ENCODE measurements at regions not wholly inside any gene's neighbourhood (a gene's known extent, or its start where the extent isn't known, plus 50 kb on each side); places are given as distances from the start of the nearest gene placed in this dataset.

GRCh38 chr22:25493794-25494193, 70.7 kb upstream of the GRK3 start:
- no peaks in the 10 kb centered on the region; the same call in 1 of the 2 replicates for H3K79me1 ChIP-seq (ENCODE audit: low read depth, low read length)
- H2BK5ac ChIP-seq (ENCODE audit: low read depth, low read length) = no peak overlapping the region
- no peaks in the 10 kb centered on the region for H3K23me2 ChIP-seq (ENCODE audit: low read depth, low read length)
- TF ChIP-seq HDAC2 (IDR thresholded peaks at IDR 0.05; ENCODE audit: borderline replicate concordance in 1 of 2, low read depth in 2 of 2, low read length in 2 of 2) = no peak
- TF ChIP-seq GTF2F1 (IDR thresholded peaks at IDR 0.05; ENCODE audit: borderline replicate concordance, low read depth, low read length) = no peak
- TF ChIP-seq TAF7 (optimal IDR thresholded peaks at IDR 0.05; ENCODE audit: borderline replicate concordance, low read depth, low read length) = no peak
- TF ChIP-seq CTCF (IDR thresholded peaks at IDR 0.05; ENCODE audit: control extremely low read depth in 1 of 3, insufficient read depth in 1 of 3, low read depth in 1 of 3, low read length in 3 of 3) = no peak
- no peak for TF ChIP-seq YY1 (IDR thresholded peaks at IDR 0.05; ENCODE audit: low read depth, low read length)
- no peak for TF ChIP-seq SRF (IDR thresholded peaks at IDR 0.05; ENCODE audit: low read depth, low read length)
- TF ChIP-seq CBX8 (IDR thresholded peaks at IDR 0.05; ENCODE audit: borderline replicate concordance, low read depth, low read length) = no peak
- no peaks in the 10 kb centered on the region for H4K20me1 ChIP-seq (replicated peaks in 1 of 2; ENCODE audit: control insufficient read depth in 1 of 2, insufficient read depth in 2 of 2, low read length in 2 of 2)
- no peak overlapping the region for H3K4me2 ChIP-seq (ENCODE audit: insufficient read depth in 1 of 2, low read depth in 2 of 2, low read length in 2 of 2)
- H3K79me2 ChIP-seq (ENCODE audit: control insufficient read depth in 1 of 2, insufficient read depth in 2 of 2, low read length in 2 of 2) = no peaks in the 10 kb centered on the region
- H4K5ac ChIP-seq (ENCODE audit: insufficient read length, low read depth, low read length) = no peak overlapping the region
- no peak overlapping the region for H4K91ac ChIP-seq (replicated peaks; ENCODE audit: insufficient read length, low read length)
- H3K56ac ChIP-seq (replicated peaks; ENCODE audit: insufficient read length, low read depth, low read length) = no peak overlapping the region
- H3K9ac ChIP-seq (replicated peaks in 1 of 4; ENCODE audit: extremely low read depth in 1 of 4, low read depth in 3 of 4, low read length in 3 of 4) = no peak overlapping the region
- H2AFZ ChIP-seq (ENCODE audit: low read length) = no peak overlapping the region
- no peak overlapping the region for H2BK120ac ChIP-seq (replicated peaks; ENCODE audit: low read depth, low read length)
- no peak overlapping the region for H2BK12ac ChIP-seq (ENCODE audit: low read depth, low read length)
- FAIRE-seq = no peak
- H3K4me3 ChIP-seq (ENCODE audit: extremely low read depth in 1 of 4, insufficient read depth in 2 of 4, low read depth in 3 of 4, low read length in 4 of 4) = no peak overlapping the region
- H3K14ac ChIP-seq (ENCODE audit: insufficient read length) = no peak overlapping the region
- H3K36me3 ChIP-seq (ENCODE audit: control insufficient read depth in 2 of 4, insufficient read depth in 4 of 4, low read length in 3 of 4) = no peaks in the 10 kb centered on the region; a peak in 1 of 8 replicates
- H4K8ac ChIP-seq (ENCODE audit: extremely low read depth, insufficient read depth, low read length) = no peak overlapping the region
- no peak for DNase-seq (ENCODE audit: low read depth in 1 of 2, low spot score in 2 of 2)
- no peaks in the 10 kb centered on the region for H3K9me3 ChIP-seq (ENCODE audit: insufficient read depth in 2 of 2, low read depth in 1 of 2, low read length in 1 of 2)
- WGBS, 2 experiments (ENCODE audit: extremely low coverage in 1 of 2, insufficient coverage in 1 of 2, insufficient read length in 1 of 2, insufficient replicate concordance in 2 of 2, low coverage in 1 of 2, low lambda C conversion rate in 2 of 2, missing lambda C conversion rate in 1 of 2) = 93% methylated on average over 4 of the region's 4 CpGs; no CpG with 5 or more reads in 1 of the 2 experiments
- no peak overlapping the region for H2AK5ac ChIP-seq (ENCODE audit: low read depth, low read length)
- no peaks in the 10 kb centered on the region for H3K27me3 ChIP-seq (replicated peaks in 1 of 4; ENCODE audit: control insufficient read depth in 3 of 4, extremely low read depth in 1 of 4, insufficient read depth in 3 of 4, low read length in 3 of 4)
- no peaks in the 10 kb centered on the region; a peak in 1 of 7 replicates for H3K4me1 ChIP-seq (replicated peaks in 1 of 4; ENCODE audit: control insufficient read depth in 3 of 4, insufficient read depth in 4 of 4, low read length in 3 of 4)
- no peak overlapping the region for H2BK15ac ChIP-seq (ENCODE audit: low read length)
- ChIA-PET CTCF (ENCODE audit: partially characterized antibody) (no interaction called here), POLR2A (ENCODE audit: partially characterized antibody) (interaction anchor here (1.3 to 2.3 kb wide), 2 partner anchors 9 to 16 kb away, joined by 3 to 8 read pairs; no protein-coding TSS in a partner anchor)
- no peak overlapping the region for H3K27ac ChIP-seq (ENCODE audit: low read depth, low read length)
- no peak overlapping the region for H3K23ac ChIP-seq (ENCODE audit: insufficient read length)
- no peak overlapping the region for H3K4ac ChIP-seq (replicated peaks; ENCODE audit: insufficient read length, low read depth, low read length)
- no peak overlapping the region for H2BK20ac ChIP-seq (ENCODE audit: low read length)
- H3K18ac ChIP-seq (ENCODE audit: extremely low read depth, low read length) = no peak overlapping the region

Data from H1 (cell line).